Calu3 (cell line): ENCODE measurements at regions not wholly inside any gene's neighbourhood (a gene's known extent, or its start where the extent isn't known, plus 50 kb on each side); places are given as distances from the start of the nearest gene placed in this dataset.

ENCODE experiments used
- BruUV-seq: library from RNA; stranded (reverse); fragments of 400-500 nt; replicated peaks from 2 replicates; lab custom pipeline; 2021; lab: Mats Ljungman, UMichigan
- CTCF ChIA-PET: fragments of 300-600 bp; sonication (Branson Sonifier 250); formaldehyde crosslinking; loops from one replicate; lab custom pipeline; 2022; ENCODE audit warnings: antibody characterized with exemption; lab: Charles Lee
- DNase-seq: peaks from one replicate; pipeline ENCODE4 v3.0.0; 2022
- H3K27ac Mint-ChIP-seq: one replicate; pipeline ENCODE4 v1.8.0; 2022; ENCODE audit warnings: mixed read lengths; ENCODE audit not compliant: unreplicated experiment
- H3K27me3 Mint-ChIP-seq: one replicate; pipeline ENCODE4 v1.8.0; 2022; ENCODE audit warnings: mixed read lengths; ENCODE audit not compliant: unreplicated experiment
- H3K36me3 Mint-ChIP-seq: one replicate; pipeline ENCODE4 v1.8.0; 2022; ENCODE audit warnings: mild to moderate bottlenecking, moderate library complexity, mixed read lengths; ENCODE audit not compliant: insufficient read depth, unreplicated experiment
- H3K4me1 Mint-ChIP-seq: one replicate; pipeline ENCODE4 v1.8.0; 2022; ENCODE audit warnings: mild to moderate bottlenecking, low read depth, mixed read lengths; ENCODE audit not compliant: unreplicated experiment
- H3K4me3 Mint-ChIP-seq: one replicate; pipeline ENCODE4 v1.8.0; 2022; ENCODE audit warnings: mild to moderate bottlenecking, low read depth, moderate library complexity, mixed read lengths; ENCODE audit not compliant: unreplicated experiment
- H3K9me3 Mint-ChIP-seq: one replicate; pipeline ENCODE4 v1.8.0; 2022; ENCODE audit warnings: low read depth, mixed read lengths; ENCODE audit not compliant: unreplicated experiment
- CTCF ChIP-seq: fragments of 200-600 bp; IDR thresholded peaks from one replicate; pipeline ENCODE4 v1.8.0; 2022; ENCODE audit warnings: antibody characterized with exemption; ENCODE audit not compliant: unreplicated experiment
- intact Hi-C: fragments of 100-400 bp; cut with micrococcal nuclease; formaldehyde crosslinking; loops from one replicate; pipeline ENCODE4 v1.10.0; 2022; ENCODE audit not compliant: unreplicated experiment

DNA sequence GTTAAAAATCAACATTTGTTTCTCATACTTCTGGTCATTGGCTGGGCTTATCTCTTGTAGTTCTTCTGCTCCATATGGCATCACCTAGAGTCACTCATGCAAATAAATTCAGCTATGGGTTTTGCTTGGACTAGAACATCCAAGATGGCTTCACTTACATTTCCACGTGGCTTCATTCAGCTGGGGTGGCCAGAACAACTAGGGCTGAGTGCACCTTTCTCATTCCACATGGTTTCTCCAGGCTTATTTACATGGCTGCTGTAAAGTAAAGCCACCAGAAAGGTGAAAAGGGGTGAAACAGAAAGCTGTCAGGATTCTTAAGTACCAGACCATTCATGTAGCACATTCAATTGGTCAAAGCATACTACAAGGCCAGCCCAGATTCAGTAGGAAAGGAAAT is 151.1 kb upstream of the BMP2 start:
- intact Hi-C loops, result no loop called here
- DNase-seq, result no peak
- Mint-ChIP-seq H3K4me3 (no peak overlapping the region), H3K9me3 (peaks cover 2% of the 10 kb centered on the region), H3K4me1 (peaks cover 35% of the 10 kb centered on the region), H3K36me3 (no peaks in the 10 kb centered on the region), H3K27me3 (no peaks in the 10 kb centered on the region), H3K27ac (no peak overlapping the region)
- BruUV-seq, result no TSS peak
- CTCF ChIA-PET, result no interaction called here
- no peak for TF ChIP-seq CTCF

GRCh38 chr20:6614836-6615235 is 152.7 kb upstream of the BMP2 start:
- intact Hi-C loops, result no loop called here
- DNase-seq, result no peak
- peaks cover 35% of the 10 kb centered on the region for H3K4me1 Mint-ChIP-seq
- no TSS peak for BruUV-seq
- CTCF ChIA-PET, result no interaction called here
- H3K4me3 Mint-ChIP-seq, result no peak overlapping the region
- H3K27me3 Mint-ChIP-seq, result no peaks in the 10 kb centered on the region
- no peak for TF ChIP-seq CTCF
- H3K9me3 Mint-ChIP-seq, result peaks cover 2% of the 10 kb centered on the region
- no peak overlapping the region for H3K27ac Mint-ChIP-seq
- no peaks in the 10 kb centered on the region for H3K36me3 Mint-ChIP-seq

DNA sequence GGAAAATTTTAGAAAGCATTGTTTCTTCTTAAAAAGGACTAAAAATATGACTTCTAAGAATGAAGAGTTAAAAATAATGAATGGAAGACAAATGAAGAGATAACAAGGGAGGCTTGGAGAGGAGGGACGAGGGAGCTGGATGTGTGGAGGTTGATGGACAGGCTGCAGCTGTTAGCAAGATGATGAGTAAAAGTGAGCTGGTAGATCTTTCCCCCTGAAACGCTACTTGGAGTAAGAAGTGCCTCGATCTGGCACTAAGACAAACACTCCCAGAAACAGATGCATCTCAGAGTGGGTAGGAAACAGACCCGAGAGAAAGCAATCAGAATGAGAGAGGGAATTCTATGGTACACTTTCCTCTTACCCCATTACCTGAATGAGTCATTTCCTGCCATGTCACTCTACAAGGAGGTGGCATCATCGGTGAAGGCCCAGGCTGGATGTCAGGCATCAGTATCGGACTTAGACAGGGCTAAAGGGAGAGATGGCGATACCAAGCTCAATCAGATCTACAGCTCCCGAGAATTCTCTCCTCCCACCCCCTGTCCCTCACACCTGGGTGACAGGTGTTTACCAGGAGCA is 154.1 kb upstream of the BMP2 start:
- Mint-ChIP-seq H3K27ac (peak overlapping the region; percentile 57), H3K27me3 (no peaks in the 10 kb centered on the region), H3K36me3 (no peaks in the 10 kb centered on the region), H3K9me3 (peaks cover 2% of the 10 kb centered on the region), H3K4me1 (peaks cover 35% of the 10 kb centered on the region), H3K4me3 (peak overlapping the region; percentile 0)
- no peak for TF ChIP-seq CTCF
- intact Hi-C loops, result no loop called here
- peak; percentile 31 for DNase-seq
- BruUV-seq, result no TSS peak
- CTCF ChIA-PET, result interaction anchor here (1.3 to 1.6 kb wide), 3 partner anchors 9 to 206 kb away, joined by 3 to 4 read pairs (median 3); no protein-coding TSS in a partner anchor

DNA sequence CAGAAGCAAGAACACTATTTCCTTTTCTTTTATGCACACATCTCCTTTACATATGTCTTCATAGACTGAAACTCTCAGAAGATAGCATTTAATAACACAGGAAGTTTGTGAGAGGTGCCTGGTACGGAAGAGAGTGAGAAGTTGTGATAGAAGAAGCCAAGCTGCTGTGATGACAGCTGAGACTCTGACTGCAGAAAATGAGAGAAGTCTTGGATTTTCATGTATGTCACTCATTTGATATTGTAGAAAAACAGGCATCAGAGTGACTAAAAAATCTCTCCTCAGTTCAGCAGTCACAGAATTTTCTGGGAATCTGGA is 154.9 kb upstream of the BMP2 start:
- Mint-ChIP-seq H3K27ac (peak overlapping the region; percentile 57), H3K9me3 (peaks cover 2% of the 10 kb centered on the region), H3K4me1 (peaks cover 35% of the 10 kb centered on the region), H3K36me3 (no peaks in the 10 kb centered on the region), H3K27me3 (no peaks in the 10 kb centered on the region), H3K4me3 (no peak overlapping the region)
- no peak for DNase-seq
- TSS peak; percentile 93 for BruUV-seq
- CTCF ChIA-PET, result interaction anchor here (0.6 to 1.6 kb wide), 7 partner anchors 10 to 207 kb away, joined by 3 to 5 read pairs (median 3); no protein-coding TSS in a partner anchor
- TF ChIP-seq CTCF, result no peak
- intact Hi-C loops, result no loop called here
